Muscle of leg (tissue), 3 donors: ENCODE measurements at regions not wholly inside any gene's neighbourhood (a gene's known extent, or its start where the extent isn't known, plus 50 kb on each side); places are given as distances from the start of the nearest gene placed in this dataset.
A peak's percentile ranks its signal among the peaks of the same experiment; 100 is the strongest.
"Not testable (repeated sequence)": the region's sequence is repeated elsewhere in the genome, so short reads cannot be mapped to it uniquely, and the experiment has no call there.

Experiments
- DNase-seq: peaks from one replicate; pipeline ENCODE4 v3.0.0; 2013
- H3K27ac ChIP-seq: one replicate; pipeline ENCODE4 v1.5.1; 2013; ENCODE audit warnings: mild to moderate bottlenecking, low read length, control low read depth
- H3K27me3 ChIP-seq: one replicate; pipeline ENCODE4 v1.6.1; 2013; ENCODE audit warnings: low read length; ENCODE audit not compliant: control insufficient read depth, insufficient read depth
- H3K36me3 ChIP-seq: one replicate; pipeline ENCODE4 v1.6.1; 2013; ENCODE audit warnings: low read length; ENCODE audit not compliant: control insufficient read depth, insufficient read depth
- H3K4me1 ChIP-seq: one replicate; pipeline ENCODE4 v1.6.1; 2013; ENCODE audit warnings: low read length; ENCODE audit not compliant: control insufficient read depth, insufficient read depth
- H3K4me3 ChIP-seq: one replicate; pipeline ENCODE4 v1.5.1; 2013; ENCODE audit warnings: low read length, control low read depth
- H3K9me3 ChIP-seq: replicated peaks from 2 replicates; pipeline ENCODE4 v1.6.1; 2013; ENCODE audit warnings: low read depth, low read length; ENCODE audit not compliant: control insufficient read depth
- WGBS: methylation state at CpG from one replicate; pipeline ENCODE4 v1.1.5; 2013; ENCODE audit warnings: missing lambda C conversion rate; ENCODE audit not compliant: insufficient coverage; 5-methylcytosine and 5-hydroxymethylcytosine counted together

DNA sequence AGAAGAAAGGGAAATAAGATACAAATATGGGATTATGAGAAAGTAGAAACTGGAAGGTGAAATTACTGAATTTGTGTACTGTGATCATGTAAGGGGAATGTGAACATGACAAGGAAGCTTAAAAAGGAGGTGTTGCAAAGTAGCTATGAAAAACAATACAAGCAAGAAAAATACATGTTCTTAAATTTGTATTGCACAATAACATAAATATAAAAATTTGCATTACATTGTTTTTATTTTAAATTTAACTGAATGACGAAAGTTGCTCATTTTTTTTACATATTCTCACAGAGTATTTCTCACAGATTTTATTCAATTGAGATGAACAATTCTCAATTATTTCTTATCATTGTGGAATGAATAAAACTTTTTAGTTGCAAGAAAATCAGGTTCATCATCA, 874.8 kb downstream of the AMY1C start:
- H3K9me3 ChIP-seq, result peaks cover 2% of the 10 kb centered on the region
- WGBS, result no CpG with 5 or more reads among the region's 1 CpG
- no peak overlapping the region for H3K27ac ChIP-seq
- H3K4me1 ChIP-seq, result no peaks in the 10 kb centered on the region
- no peaks in the 10 kb centered on the region for H3K27me3 ChIP-seq
- H3K4me3 ChIP-seq, result no peak overlapping the region
- DNase-seq, result no peak
- H3K36me3 ChIP-seq, result no peaks in the 10 kb centered on the region

DNA sequence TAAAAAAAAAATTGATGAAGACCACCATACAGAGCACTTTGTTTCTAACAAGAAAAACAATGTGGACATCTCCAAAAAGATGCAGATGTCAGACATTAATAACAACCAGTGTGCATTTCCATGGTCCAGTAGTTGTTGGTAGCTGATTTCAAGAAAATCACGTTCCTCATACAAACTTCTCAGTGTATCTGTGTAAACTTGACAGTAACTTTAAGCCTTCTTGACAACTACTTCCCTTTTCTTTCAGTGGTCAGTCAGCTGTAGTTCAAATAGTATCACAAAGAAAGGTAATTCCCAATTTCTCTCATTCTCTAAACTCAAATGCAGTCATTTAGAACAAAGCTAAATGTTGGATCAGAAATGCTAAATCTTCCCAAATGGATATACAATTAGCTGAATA, 879.9 kb downstream of the AMY1C start:
- DNase-seq, result no peak
- H3K4me3 ChIP-seq, result no peak overlapping the region
- H3K9me3 ChIP-seq, result no peaks in the 10 kb centered on the region
- no CpG with 5 or more reads among the region's 1 CpG for WGBS
- H3K27me3 ChIP-seq, result no peaks in the 10 kb centered on the region
- H3K36me3 ChIP-seq, result no peaks in the 10 kb centered on the region
- H3K4me1 ChIP-seq, result no peaks in the 10 kb centered on the region
- H3K27ac ChIP-seq, result no peak overlapping the region

DNA sequence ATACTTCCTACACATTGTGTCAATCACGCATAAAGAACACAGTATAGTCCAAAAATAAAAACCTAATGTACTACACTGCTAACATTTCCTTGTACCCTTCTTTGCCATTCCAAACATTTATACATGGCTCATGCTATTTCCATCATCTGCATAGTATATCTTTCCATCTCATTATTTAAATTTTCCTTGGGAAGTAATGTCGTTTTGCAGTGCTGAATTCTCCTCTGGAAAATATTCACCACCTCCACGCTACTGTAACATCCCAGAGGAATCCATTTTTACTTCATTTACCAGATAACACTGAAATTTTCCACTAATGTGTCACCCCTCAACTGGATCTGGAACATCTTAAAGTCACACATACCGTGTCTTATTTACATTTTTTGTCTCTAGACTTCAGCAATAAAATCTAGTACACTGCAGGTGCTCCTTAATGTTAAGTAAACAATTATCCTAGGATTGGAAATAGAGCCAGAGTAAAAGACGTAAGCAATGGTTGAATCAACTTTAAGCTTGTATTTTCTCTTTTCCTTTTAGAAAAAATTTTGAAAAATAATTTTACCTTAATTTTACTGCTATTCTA, 881.0 kb downstream of the AMY1C start:
- H3K27ac ChIP-seq, result no peak overlapping the region
- H3K27me3 ChIP-seq, result no peaks in the 10 kb centered on the region
- H3K9me3 ChIP-seq, result no peaks in the 10 kb centered on the region
- DNase-seq, result peak; percentile 32
- no peak overlapping the region for H3K4me3 ChIP-seq
- 53% methylated on average over 2 of the region's 5 CpGs for WGBS
- H3K4me1 ChIP-seq, result no peaks in the 10 kb centered on the region
- H3K36me3 ChIP-seq, result no peaks in the 10 kb centered on the region

DNA sequence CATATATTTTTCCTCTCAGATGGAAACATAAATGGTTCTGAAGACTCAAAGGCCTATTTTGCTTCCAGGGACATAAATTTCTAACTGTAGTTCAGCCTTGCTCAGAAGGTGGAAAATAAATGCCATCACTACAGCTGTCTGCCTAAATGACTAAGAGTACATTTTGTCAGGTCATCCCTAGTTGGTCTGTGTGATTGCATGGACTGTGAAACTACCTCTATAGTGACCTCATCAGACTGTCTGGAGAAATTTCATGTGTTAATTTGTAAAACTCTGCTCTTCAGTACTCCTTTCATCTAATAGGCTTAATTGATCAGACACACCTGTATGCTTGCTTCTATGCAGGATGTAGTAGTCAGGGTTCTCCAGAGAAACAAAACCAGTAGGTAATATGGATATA, 886.9 kb downstream of the AMY1C start:
- H3K4me3 ChIP-seq, result no peak overlapping the region
- H3K36me3 ChIP-seq, result no peaks in the 10 kb centered on the region
- no peaks in the 10 kb centered on the region for H3K27me3 ChIP-seq
- no peaks in the 10 kb centered on the region for H3K9me3 ChIP-seq
- DNase-seq, result no peak
- H3K27ac ChIP-seq, result no peak overlapping the region
- H3K4me1 ChIP-seq, result no peaks in the 10 kb centered on the region

DNA sequence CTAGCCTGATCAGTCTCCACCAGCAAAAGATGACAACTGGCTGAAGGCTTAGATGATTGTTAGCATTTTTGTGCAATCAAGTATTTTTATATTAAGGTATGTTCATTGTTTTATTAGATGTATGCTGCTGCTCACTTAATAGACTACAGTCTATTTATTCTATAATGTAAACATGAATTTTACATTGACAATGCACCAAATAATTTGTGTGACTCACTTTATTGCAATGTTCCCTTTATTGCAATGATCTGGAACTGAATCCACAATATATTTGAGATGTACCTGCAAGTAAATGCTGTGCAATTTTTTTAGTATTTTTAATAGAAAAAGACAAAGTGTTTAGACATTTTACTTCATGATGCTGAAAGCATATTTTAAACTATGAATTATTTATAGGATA, 896.5 kb downstream of the AMY1C start:
- Histone ChIP-seq H3K36me3 (no peaks in the 10 kb centered on the region), H3K9me3 (no peaks in the 10 kb centered on the region), H3K4me3 (no peak overlapping the region), H3K27me3 (no peaks in the 10 kb centered on the region), H3K27ac (no peak overlapping the region), H3K4me1 (no peaks in the 10 kb centered on the region)
- DNase-seq, result no peak

DNA sequence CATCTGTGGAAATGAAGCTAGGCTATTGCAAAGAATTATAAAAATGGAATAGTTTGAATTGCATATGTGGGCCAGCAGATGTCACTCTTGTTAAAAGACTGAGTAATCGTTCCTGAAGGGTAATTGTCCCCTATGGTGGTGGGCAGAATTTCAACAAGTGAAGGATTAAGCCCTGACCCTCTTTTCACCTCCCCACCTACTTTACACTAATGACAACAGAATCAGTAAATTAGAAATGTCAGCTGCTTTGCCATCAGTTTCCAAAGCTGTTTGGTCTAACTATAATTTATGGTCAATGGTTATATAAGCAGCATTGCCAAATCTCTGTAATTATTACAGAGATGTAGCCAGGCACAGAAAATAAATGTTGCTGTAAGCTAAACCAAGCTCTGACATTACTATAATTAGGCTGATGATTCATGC, 898.6 kb downstream of the AMY1C start:
- no peaks in the 10 kb centered on the region for H3K27me3 ChIP-seq
- H3K4me1 ChIP-seq, result no peaks in the 10 kb centered on the region
- peak; percentile 16 for DNase-seq
- H3K4me3 ChIP-seq, result no peak overlapping the region
- WGBS, result no CpG with 5 or more reads among the region's 1 CpG
- no peaks in the 10 kb centered on the region for H3K9me3 ChIP-seq
- H3K36me3 ChIP-seq, result no peaks in the 10 kb centered on the region
- H3K27ac ChIP-seq, result no peak overlapping the region

DNA sequence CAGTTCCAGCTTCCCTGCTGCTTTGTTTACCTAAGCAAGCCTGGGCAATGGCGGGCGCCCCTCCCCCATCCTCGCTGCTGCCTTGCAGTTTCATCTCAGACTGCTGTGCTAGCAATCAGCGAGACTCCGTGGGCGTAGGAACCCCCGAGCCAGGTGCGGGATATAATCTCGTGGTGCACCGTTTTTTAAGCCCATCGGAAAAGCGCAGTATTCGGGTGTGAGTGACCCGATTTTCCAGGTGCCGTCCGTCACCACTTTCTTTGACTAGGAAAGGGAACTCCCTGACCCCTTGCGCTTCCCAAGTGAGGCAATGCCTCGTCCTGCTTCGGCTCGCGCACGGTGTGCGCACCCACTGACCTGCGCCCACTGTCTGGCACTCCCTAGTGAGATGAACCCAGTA, 914.7 kb downstream of the AMY1C start:
- H3K27me3 ChIP-seq, H3K4me1 ChIP-seq, H3K27ac ChIP-seq, H3K4me3 ChIP-seq, H3K9me3 ChIP-seq, H3K36me3 ChIP-seq, DNase-seq: not testable (repeated sequence)
- WGBS, result 89% methylated on average over 15 of the region's 24 CpGs

DNA sequence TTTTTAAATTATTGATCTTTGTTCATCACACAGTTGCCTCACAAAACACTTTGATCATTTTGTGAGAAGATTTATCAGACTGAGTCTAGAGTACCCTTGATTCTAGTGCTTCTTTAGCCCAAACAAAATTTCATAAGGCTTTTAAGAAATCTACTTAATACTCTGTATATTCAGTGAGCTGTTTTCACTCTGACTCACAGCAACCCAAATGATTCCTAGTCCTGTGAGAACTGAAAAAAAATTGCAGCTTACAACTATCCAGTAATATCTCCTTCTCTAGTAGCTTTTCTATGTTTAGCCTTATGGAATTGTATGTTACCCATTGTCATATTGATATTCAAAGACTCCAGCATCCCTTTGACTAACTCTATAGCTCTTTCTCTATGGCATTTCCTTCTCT, 915.6 kb downstream of the AMY1C start:
- Histone ChIP-seq H3K36me3 (no peaks in the 10 kb centered on the region), H3K27ac (no peak overlapping the region), H3K4me3 (no peak overlapping the region), H3K27me3 (no peaks in the 10 kb centered on the region), H3K9me3 (no peaks in the 10 kb centered on the region), H3K4me1 (no peaks in the 10 kb centered on the region)
- no peak for DNase-seq

DNA sequence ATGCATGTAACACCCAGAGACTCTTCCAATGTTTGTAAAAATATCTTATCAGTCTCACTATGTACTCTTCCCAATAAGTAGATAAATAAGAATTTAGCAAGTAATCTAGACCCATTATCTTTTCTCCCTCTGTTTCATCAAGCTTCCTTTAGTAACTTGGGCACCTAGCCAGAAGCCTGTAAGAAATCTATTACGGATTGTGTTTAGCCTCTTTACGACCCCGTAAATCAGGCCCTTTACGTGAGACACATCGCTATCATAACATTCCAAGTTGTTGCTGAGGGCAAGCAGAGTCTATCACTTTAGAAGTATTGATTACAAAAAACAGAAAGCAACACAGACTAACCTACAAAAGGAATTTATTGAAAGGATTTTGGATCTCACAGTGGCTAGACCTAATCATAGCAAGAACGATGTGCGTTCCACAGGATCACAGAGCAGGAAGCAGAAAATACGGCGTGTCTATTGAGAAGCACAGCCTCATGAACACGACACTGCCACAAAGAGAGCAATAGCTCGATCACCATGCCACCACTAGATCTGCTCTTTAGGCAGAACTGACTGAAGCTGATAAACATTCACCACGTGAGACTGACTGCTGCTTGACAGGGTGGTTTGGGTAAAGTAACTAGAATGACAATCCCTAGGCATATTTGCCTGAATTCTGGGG, 922.1 kb downstream of the AMY1C start:
- H3K4me3 ChIP-seq, result no peak overlapping the region
- no peak overlapping the region for H3K27ac ChIP-seq
- peak; percentile 7 for DNase-seq
- no peaks in the 10 kb centered on the region for H3K36me3 ChIP-seq
- no peaks in the 10 kb centered on the region for H3K4me1 ChIP-seq
- 41% methylated on average over 5 of the region's 12 CpGs for WGBS
- no peaks in the 10 kb centered on the region for H3K9me3 ChIP-seq
- no peaks in the 10 kb centered on the region for H3K27me3 ChIP-seq

DNA sequence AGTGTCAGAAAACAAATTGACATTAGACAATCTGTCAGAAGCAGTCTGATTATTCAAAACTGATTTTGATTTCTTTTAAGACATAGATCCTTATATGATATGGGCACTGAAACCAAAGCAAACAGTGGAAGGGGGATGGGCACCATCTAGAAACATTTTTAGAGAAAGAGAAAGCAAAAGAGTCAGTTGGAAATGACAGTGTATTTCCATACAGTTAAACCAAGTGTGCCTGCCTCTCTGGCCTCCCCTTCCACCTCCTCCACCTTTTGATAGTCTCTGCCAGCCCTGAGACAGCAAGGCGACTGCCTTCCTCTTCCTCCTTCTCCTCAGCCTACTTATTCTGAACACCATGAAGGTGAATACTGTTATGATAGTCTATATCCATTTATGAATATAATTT, 949.7 kb downstream of the AMY1C start:
- H3K4me3 ChIP-seq, result no peak overlapping the region
- H3K27ac ChIP-seq, result no peak overlapping the region
- no CpG with 5 or more reads among the region's 1 CpG for WGBS
- no peaks in the 10 kb centered on the region for H3K9me3 ChIP-seq
- no peaks in the 10 kb centered on the region for H3K27me3 ChIP-seq
- no peak for DNase-seq
- no peaks in the 10 kb centered on the region for H3K36me3 ChIP-seq
- H3K4me1 ChIP-seq, result no peaks in the 10 kb centered on the region

DNA sequence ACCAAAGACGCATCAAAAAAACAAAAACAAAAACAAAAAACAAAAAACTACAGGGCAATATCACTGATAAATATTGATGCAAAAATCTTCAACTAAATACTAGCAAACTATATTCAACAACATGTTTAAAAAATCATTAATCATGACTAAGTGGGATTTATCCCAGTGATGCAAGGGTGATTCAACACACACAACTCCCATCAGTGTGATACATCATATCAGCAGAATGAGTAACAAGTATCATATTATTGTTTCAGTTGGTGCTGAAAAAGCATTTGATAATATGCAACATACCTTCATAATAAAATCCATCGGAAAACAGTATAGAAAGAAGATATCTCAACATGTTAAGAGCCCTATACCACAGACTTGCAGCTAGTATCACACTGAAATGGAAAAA, 953.0 kb downstream of the AMY1C start:
- WGBS, result no CpG with 5 or more reads among the region's 2 CpGs
- H3K4me3 ChIP-seq, result no peak overlapping the region
- DNase-seq, result no peak
- no peaks in the 10 kb centered on the region for H3K27me3 ChIP-seq
- H3K27ac ChIP-seq, result no peak overlapping the region
- H3K9me3 ChIP-seq, result no peaks in the 10 kb centered on the region
- no peaks in the 10 kb centered on the region for H3K36me3 ChIP-seq
- H3K4me1 ChIP-seq, result no peaks in the 10 kb centered on the region
